Right cardiac atrium (tissue), 5 donors: ENCODE measurements at regions not wholly inside any gene's neighbourhood (a gene's known extent, or its start where the extent isn't known, plus 50 kb on each side); places are given as distances from the start of the nearest gene placed in this dataset.

Experiments used
- ATAC-seq, 2 donors: fragments of 200-7000 bp; cut with Tn5 transposase; one replicate each; pipeline versions ENCODE4 v1.8.0 to v1.9.1; 2020; ENCODE audit warnings: moderate library complexity in 2 of 2, mild to moderate bottlenecking in 1 of 2
- DNase-seq, 3 donors: peaks; one replicate each; pipeline ENCODE4 v3.0.0-alpha.2; 2020
- H3K27ac ChIP-seq: one replicate; pipeline ENCODE4 v1.5.1; 2013; ENCODE audit warnings: mild to moderate bottlenecking, low read length, control low read depth, moderate library complexity
- H3K27me3 ChIP-seq: one replicate; pipeline ENCODE4 v1.6.1; 2013; ENCODE audit not compliant: control insufficient read depth, insufficient read depth
- H3K4me1 ChIP-seq: one replicate; pipeline ENCODE4 v1.6.1; 2013; ENCODE audit warnings: low read length; ENCODE audit not compliant: control insufficient read depth, insufficient read depth
- H3K4me3 ChIP-seq: one replicate; pipeline ENCODE4 v1.5.1; 2013; ENCODE audit warnings: low read length, control low read depth
- H3K9me3 ChIP-seq: one replicate; pipeline ENCODE4 v1.6.1; 2013; ENCODE audit warnings: low read length; ENCODE audit not compliant: control insufficient read depth
- WGBS: extraction: QIAGEN DNeasy Blood & Tissue Kit; methylation state at CpG from one replicate; pipeline ENCODE4 v1.1.7; 2013; 5-methylcytosine and 5-hydroxymethylcytosine counted together
- intact Hi-C, 4 donors: fragments of 100-400 bp; cut with DNase I; formaldehyde crosslinking; loops; one replicate each; pipeline versions ENCODE4 v1.11.0 to v1.14.0; 2022 to 2023
- donor health status: healthy with polysubstance abuse.
- donor health status: DM: no; HTN: yes; CAD: no.
- donor health status: DM: no; HTN: no; CAD: no.
- donor health status: DM: no; HTN: yes; CAD: no; lungs with severe emphysema.
- donor health status: DM: yes; HTN: yes; CAD: no.

DNA sequence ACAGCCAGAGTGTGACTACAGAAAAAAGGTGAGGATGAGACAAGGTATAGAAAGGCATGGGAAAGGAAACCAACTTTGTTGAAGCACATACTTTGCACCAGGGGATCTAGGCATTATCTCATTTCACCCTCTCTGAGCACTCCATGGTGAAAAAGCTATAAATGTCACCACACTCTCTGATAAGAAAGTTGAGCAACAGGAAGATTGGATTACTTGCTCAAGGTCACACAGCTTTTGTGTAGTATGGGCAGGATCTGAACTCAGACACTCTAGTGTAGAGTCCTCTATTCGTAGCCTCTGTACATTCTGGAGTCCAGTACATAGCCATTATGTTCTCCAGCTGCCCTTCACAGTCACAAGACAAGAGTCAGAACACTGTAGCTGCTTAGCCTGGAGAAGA lies 163.4 kb upstream of the SEMA6D start:
- Histone ChIP-seq H3K4me1 (no peaks in the 10 kb centered on the region), H3K27ac (no peak overlapping the region), H3K27me3 (no peaks in the 10 kb centered on the region), H3K9me3 (no peaks in the 10 kb centered on the region), H3K4me3 (no peak overlapping the region)
- intact Hi-C loops: no loop called here
- whole genome bisulfite sequencing: 89% methylated on average over 1 of the region's 1 CpG
- no peak for ATAC-seq
- DNase-seq: no peak

DNA sequence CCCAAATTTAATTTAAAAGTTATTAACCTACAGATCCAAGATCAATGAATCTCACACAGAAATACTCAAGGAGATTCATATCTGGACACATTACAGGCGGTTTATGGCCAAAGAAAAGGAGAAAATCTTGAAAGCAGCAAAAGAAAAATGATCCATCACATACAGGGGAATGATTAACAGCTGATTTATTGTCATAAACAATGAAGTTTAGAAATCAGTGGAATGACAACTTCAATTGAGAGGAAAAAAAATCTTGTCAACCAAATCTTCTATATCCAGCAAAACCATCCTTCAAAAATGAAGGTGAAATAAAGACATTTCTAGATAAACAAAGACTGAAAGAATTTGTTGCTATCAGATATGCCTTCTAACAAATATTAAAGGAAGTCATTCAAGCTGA lies 156.2 kb upstream of the SEMA6D start:
- intact Hi-C loops: no loop called here

GRCh38 chr15:47565949-47566348 lies 151.4 kb upstream of the SEMA6D start:
- H3K27me3 ChIP-seq: no peaks in the 10 kb centered on the region
- WGBS: 60% methylated on average over 3 of the region's 3 CpGs
- intact Hi-C loops: no loop called here
- H3K4me1 ChIP-seq: no peaks in the 10 kb centered on the region
- H3K9me3 ChIP-seq: no peaks in the 10 kb centered on the region
- no peak overlapping the region for H3K4me3 ChIP-seq
- DNase-seq (no peak), ATAC-seq (no peak)
- H3K27ac ChIP-seq: no peak overlapping the region

More for the DNA sequence above, 156.2 kb upstream of the SEMA6D start:
- H3K4me3 ChIP-seq: no peak overlapping the region
- 88% methylated on average over 1 of the region's 1 CpG for WGBS
- ATAC-seq (no peak), DNase-seq (no peak)
- no peak overlapping the region for H3K27ac ChIP-seq
- no peaks in the 10 kb centered on the region for H3K9me3 ChIP-seq
- no peaks in the 10 kb centered on the region for H3K27me3 ChIP-seq
- no peaks in the 10 kb centered on the region for H3K4me1 ChIP-seq

DNA sequence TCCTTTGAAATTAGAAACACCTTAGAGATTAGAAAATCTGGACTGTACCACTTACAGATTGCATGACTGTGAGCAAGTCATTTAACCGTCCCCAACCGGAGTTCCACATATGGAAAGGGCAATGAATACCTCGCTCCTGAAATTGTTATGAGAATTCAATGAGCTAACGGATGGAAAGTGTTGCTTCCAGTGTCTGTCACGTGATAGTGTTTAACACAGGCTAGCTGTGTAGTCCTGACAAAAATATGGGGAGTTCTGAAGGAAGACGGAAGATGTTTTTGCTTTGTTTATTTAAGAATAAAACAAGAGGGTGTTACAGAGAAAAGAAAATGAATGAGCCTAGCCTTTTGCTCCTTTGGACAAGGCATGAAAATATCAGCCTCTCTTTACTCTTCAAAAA lies 150.7 kb upstream of the SEMA6D start:
- Histone ChIP-seq H3K4me1 (no peaks in the 10 kb centered on the region), H3K4me3 (no peak overlapping the region), H3K27me3 (no peaks in the 10 kb centered on the region), H3K9me3 (no peaks in the 10 kb centered on the region), H3K27ac (no peak overlapping the region)
- ATAC-seq (no peak), DNase-seq (no peak)
- WGBS: 83% methylated on average over 6 of the region's 6 CpGs
- intact Hi-C loops: no loop called here

DNA sequence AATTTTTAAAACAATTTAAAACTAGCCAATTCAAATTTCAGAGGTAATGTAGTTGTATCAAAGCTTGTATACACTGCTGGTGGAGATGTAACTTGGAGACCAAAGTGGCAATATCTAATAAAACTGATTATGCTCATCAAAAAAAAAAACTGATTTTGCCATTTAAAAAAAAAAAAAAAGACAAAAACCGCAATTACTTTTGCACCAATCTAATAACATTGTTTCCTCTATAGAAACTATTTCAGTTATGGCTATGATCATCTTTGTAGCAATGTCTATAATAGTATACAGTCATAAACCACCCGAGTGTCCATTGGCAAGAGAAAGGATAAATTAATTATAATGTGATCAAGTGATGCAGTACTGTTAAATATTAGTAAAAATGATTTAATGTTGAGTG lies 149.3 kb upstream of the SEMA6D start:
- H3K4me1 ChIP-seq: no peaks in the 10 kb centered on the region
- intact Hi-C loops: no loop called here
- H3K27me3 ChIP-seq: no peaks in the 10 kb centered on the region
- DNase-seq (no peak), ATAC-seq (no peak)
- H3K27ac ChIP-seq: no peak overlapping the region
- 97% methylated on average over 2 of the region's 2 CpGs for WGBS
- H3K4me3 ChIP-seq: no peak overlapping the region
- H3K9me3 ChIP-seq: no peaks in the 10 kb centered on the region

DNA sequence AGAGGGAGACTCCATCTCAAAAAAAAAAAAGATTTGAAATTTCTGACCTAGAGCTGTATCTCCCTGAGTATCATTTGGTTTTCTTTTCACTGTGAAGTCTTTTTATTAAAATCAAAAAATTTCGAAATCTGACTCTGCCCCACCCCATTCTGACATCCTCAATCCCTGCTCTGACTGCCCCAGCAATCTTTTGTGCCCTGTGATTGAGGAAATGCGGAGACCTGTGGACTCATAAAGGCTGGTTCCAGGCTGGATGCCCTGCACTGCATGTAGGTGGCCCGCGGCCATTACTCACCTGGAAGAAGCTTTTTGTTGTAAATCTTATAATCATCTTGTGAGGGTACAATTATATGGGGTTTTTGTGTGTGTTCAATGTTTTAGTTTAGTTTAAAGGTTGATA lies 147.3 kb upstream of the SEMA6D start:
- intact Hi-C loops: loop anchor here in 1 of 4 donors (10.0 kb wide), 1 partner anchor 85 kb away; no protein-coding TSS in a partner anchor
- no peak for ATAC-seq
- no peak overlapping the region for H3K4me3 ChIP-seq
- WGBS: 94% methylated on average over 4 of the region's 4 CpGs
- H3K4me1 ChIP-seq: no peaks in the 10 kb centered on the region
- no peaks in the 10 kb centered on the region for H3K27me3 ChIP-seq
- H3K27ac ChIP-seq: no peak overlapping the region
- DNase-seq: no peak
- H3K9me3 ChIP-seq: no peaks in the 10 kb centered on the region

DNA sequence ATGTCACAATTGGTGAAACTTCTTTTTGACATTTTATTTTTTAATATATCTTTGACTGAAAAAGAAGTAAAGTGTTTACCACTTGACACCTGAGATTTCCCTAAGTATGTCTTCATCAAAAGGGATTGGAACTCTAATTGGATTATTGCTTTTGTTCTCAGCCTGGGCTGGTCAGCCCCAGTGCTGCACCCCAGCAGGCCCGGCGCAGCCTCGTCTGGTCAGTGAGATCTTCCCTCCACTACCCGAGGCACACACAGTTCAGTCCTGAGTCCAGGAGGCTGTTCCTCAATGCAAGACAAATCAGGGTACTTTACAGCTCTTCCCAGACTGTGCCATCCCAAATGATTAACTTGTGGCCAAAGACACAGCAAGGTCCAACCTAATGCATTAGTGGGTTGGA lies 146.9 kb upstream of the SEMA6D start:
- intact Hi-C loops: loop anchor here in 1 of 4 donors (10.0 kb wide), 1 partner anchor 86 kb away; no protein-coding TSS in a partner anchor
- 69% methylated on average over 4 of the region's 4 CpGs for WGBS
- no peaks in the 10 kb centered on the region for H3K9me3 ChIP-seq
- no peak for DNase-seq
- H3K4me3 ChIP-seq: no peak overlapping the region
- no peaks in the 10 kb centered on the region for H3K27me3 ChIP-seq
- H3K4me1 ChIP-seq: no peaks in the 10 kb centered on the region
- ATAC-seq: no peak
- H3K27ac ChIP-seq: no peak overlapping the region

GRCh38 chr15:47570881-47571640 lies 146.2 kb upstream of the SEMA6D start:
- Histone ChIP-seq H3K27me3 (no peaks in the 10 kb centered on the region), H3K27ac (no peak overlapping the region), H3K4me3 (no peak overlapping the region), H3K4me1 (no peaks in the 10 kb centered on the region), H3K9me3 (no peaks in the 10 kb centered on the region)
- DNase-seq (no peak), ATAC-seq (no peak)
- intact Hi-C loops: loop anchor here in 1 of 4 donors (10.0 kb wide), 1 partner anchor 86 kb away; no protein-coding TSS in a partner anchor
- 47% methylated on average over 4 of the region's 4 CpGs for WGBS

DNA sequence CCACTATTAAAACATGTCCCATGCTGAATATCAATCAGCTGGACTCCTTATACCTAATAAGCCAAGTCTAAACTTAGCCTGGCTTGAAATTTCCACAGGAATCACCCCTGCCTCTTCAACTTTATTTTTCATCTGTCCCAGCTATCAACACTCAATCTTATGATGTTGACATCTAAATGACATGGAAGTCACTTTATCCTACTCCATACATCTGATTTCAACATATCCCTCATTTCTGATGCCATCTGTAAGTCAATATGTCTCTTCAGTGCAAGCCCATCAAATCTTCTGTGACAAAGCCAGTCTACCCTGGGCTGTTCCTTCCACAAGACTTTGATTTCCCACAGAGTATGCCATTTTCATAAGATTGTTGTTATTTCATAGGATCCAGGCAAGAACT lies 143.6 kb upstream of the SEMA6D start:
- intact Hi-C loops: loop anchor here in 1 of 4 donors (10.0 kb wide), 1 partner anchor 89 kb away; no protein-coding TSS in a partner anchor
- DNase-seq: no peak
- H3K27me3 ChIP-seq: no peaks in the 10 kb centered on the region
- no peaks in the 10 kb centered on the region for H3K4me1 ChIP-seq
- H3K4me3 ChIP-seq: no peak overlapping the region
- ATAC-seq: no peak
- no peak overlapping the region for H3K27ac ChIP-seq
- no peaks in the 10 kb centered on the region for H3K9me3 ChIP-seq

GRCh38 chr15:47577000-47577399 lies 140.3 kb upstream of the SEMA6D start:
- DNase-seq (no peak), ATAC-seq (no peak)
- no peak overlapping the region for H3K27ac ChIP-seq
- H3K27me3 ChIP-seq: no peaks in the 10 kb centered on the region
- intact Hi-C loops: loop anchor here in 1 of 4 donors (10.0 kb wide), 1 partner anchor 92 kb away; no protein-coding TSS in a partner anchor
- no peaks in the 10 kb centered on the region for H3K9me3 ChIP-seq
- H3K4me1 ChIP-seq: no peaks in the 10 kb centered on the region
- no peak overlapping the region for H3K4me3 ChIP-seq

DNA sequence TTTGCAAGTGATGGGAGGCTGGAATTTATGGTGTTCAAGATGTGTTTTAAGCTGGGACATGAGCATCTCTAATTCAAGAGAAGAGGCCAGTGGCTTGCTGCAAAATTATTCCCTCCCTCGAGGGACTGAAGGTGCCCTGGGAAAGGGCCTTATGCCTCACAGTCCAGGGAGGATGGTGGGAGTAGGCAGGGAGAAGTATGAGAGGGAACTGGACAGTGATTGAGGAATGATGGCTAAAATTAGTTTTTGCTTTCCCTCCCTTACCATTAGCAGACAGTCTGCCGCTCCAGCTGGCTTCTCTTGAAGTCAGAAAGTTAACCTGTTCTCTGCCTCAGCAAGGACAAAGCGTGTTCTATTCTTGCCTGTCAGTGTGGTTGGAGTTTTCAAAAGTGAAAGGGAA lies 139.8 kb upstream of the SEMA6D start:
- WGBS: 28% methylated on average over 3 of the region's 3 CpGs
- ATAC-seq: peak; percentile 49 to 61
- H3K27ac ChIP-seq: no peak overlapping the region

More for the DNA sequence above, 139.8 kb upstream of the SEMA6D start:
- intact Hi-C loops: loop anchor here in 1 of 4 donors (10.0 kb wide), 1 partner anchor 93 kb away; no protein-coding TSS in a partner anchor
- no peaks in the 10 kb centered on the region for H3K9me3 ChIP-seq
- no peaks in the 10 kb centered on the region for H3K4me1 ChIP-seq
- no peak overlapping the region for H3K4me3 ChIP-seq
- DNase-seq: peak in 1 of 3 donors; percentile 20
- no peaks in the 10 kb centered on the region for H3K27me3 ChIP-seq
